ENCODE measurements at regions not wholly inside any gene's neighbourhood (a gene's known extent, or its start where the extent isn't known, plus 50 kb on each side); places are given as distances from the start of the nearest gene placed in this dataset.
"Not testable (repeated sequence)": the region's sequence is repeated elsewhere in the genome, so short reads cannot be mapped to it uniquely, and the experiment has no call there.

DNA sequence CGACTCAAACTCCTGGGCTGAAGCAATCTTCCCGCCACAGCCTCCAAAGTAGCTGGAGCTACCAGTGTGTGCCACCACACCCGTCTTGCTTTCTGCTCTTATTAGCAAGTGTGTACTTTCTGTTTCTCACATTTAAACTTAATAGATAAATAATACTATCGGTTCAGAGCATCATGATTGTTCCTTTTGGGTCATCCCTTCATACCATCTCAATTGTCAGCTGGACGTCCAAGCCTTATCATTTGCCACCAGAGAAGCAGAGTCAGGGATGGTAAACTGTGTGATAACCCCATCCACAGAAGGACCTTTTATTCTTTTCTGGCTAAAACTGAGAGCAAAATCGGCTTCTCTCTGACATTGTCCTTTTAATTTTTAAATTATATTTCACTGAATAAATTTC is 279.8 kb upstream of the GOT2 start:
- Histone ChIP-seq H3K4me1 (no peaks in the 10 kb centered on the region), H3K27me3 (no peaks in the 10 kb centered on the region), H3K36me3 (no peaks in the 10 kb centered on the region), H3K27ac (replicated peaks in 1 of 4) (no peak overlapping the region), H3K9me3 (peaks cover 0 to 9% (median 4%) of the 10 kb centered on the region in 4 donors), H3K4me3 (no peak overlapping the region)
- DNase-seq (ENCODE audit: extremely low spot score), result no peak
- WGBS, result 77% methylated on average over 6 of the region's 6 CpGs
- intact Hi-C loops (cut with DNase I), result no loop called here
- TF ChIP-seq, protein P1, sequence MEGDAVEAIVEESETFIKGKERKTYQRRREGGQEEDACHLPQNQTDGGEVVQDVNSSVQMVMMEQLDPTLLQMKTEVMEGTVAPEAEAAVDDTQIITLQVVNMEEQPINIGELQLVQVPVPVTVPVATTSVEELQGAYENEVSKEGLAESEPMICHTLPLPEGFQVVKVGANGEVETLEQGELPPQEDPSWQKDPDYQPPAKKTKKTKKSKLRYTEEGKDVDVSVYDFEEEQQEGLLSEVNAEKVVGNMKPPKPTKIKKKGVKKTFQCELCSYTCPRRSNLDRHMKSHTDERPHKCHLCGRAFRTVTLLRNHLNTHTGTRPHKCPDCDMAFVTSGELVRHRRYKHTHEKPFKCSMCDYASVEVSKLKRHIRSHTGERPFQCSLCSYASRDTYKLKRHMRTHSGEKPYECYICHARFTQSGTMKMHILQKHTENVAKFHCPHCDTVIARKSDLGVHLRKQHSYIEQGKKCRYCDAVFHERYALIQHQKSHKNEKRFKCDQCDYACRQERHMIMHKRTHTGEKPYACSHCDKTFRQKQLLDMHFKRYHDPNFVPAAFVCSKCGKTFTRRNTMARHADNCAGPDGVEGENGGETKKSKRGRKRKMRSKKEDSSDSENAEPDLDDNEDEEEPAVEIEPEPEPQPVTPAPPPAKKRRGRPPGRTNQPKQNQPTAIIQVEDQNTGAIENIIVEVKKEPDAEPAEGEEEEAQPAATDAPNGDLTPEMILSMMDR (IDR thresholded peaks at IDR 0.05), result no peak
- TF ChIP-seq POLR2A (IDR thresholded peaks at IDR 0.05; ENCODE audit: low read depth) (no peak), EP300 (IDR thresholded peaks at IDR 0.05) (no peak), POLR2AphosphoS5 (IDR thresholded peaks at IDR 0.05) (no peak)

DNA sequence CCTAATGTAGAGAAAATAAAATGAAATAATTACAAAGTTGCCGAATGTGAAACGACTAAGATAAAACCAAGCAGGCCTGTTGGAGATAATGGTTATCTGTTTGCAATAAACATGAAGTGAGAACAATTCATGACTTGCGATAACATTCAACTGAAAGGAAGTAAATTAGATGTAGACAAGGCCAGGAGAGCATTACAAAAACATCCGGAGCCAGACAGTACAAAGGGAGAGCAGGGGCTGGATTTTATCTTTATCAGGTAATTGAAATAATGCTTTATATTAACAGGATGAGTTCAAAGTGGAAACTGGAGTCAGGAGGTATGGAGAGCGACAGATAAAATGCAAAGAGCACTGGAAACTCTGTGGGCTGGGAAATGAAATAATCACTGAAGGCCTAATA is 265.6 kb upstream of the GOT2 start:
- Histone ChIP-seq H3K27me3 (no peaks in the 10 kb centered on the region), H3K27ac (replicated peaks in 1 of 4) (no peak overlapping the region), H3K36me3 (no peaks in the 10 kb centered on the region), H3K4me1 (no peaks in the 10 kb centered on the region), H3K9me3 (no peaks in the 10 kb centered on the region), H3K4me3 (no peak overlapping the region)
- TF ChIP-seq, protein P1 (IDR thresholded peaks at IDR 0.05), result no peak
- TF ChIP-seq POLR2A (IDR thresholded peaks at IDR 0.05; ENCODE audit: low read depth) (no peak), POLR2AphosphoS5 (IDR thresholded peaks at IDR 0.05) (no peak), EP300 (IDR thresholded peaks at IDR 0.05) (no peak)
- 63% methylated on average over 5 of the region's 5 CpGs for WGBS
- intact Hi-C loops (cut with DNase I), result no loop called here
- DNase-seq (ENCODE audit: extremely low spot score), result no peak

- intact Hi-C loops (cut with DNase I), result not testable (repeated sequence)
Observed at GRCh38 chr16:58992755-58993154, 258.6 kb upstream of the GOT2 start.

DNA sequence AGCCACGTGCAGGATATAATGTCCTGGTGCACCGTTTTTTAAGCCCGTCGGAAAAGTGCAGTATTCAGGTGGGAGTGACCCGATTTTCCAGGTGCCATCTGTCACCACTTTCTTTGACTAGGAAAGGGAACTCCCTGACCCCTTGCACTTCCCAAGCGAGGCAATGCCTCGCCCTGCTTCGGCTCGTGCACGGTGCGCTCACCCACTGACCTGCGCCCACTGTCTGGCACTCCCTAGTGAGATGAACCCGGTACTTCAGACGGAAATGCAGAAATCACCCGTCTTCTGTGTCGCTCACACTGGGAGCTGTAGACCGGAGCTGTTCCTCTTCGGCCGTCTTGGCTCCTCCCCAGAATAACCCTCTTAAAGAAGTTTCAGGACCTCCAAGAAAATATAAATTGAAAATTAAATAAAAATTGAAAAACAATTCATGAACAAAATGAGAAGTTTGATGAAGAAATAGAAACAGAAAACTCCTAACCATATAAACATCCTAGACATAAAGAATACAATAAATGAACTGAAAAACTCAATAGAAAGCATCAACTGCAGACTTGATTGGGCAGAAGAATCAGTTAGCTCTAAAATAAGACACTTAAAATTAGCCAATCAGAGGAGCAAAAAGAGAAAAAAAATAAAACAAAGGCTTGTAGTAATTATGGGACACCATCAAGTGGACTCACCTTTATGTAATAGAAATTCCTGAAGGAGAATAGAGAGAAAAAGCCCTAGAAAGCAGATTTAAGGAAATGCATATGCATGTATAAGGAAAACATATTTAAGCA is 249.3 kb upstream of the GOT2 start:
- H3K27me3 ChIP-seq; H3K27ac ChIP-seq (replicated peaks in 1 of 4); H3K36me3 ChIP-seq; intact Hi-C loops (cut with DNase I); DNase-seq (ENCODE audit: extremely low spot score); H3K4me1 ChIP-seq; H3K4me3 ChIP-seq: not testable (repeated sequence)
- WGBS, result 92% methylated on average over 19 of the region's 19 CpGs
- H3K9me3 ChIP-seq, result peaks cover 0 to 39% (median 15%) of the 10 kb centered on the region in 4 donors

More at GRCh38 chr16:58992755-58993154, 258.6 kb upstream of the GOT2 start:
- H3K4me1 ChIP-seq; DNase-seq (ENCODE audit: extremely low spot score); H3K36me3 ChIP-seq; H3K27me3 ChIP-seq; H3K4me3 ChIP-seq; H3K27ac ChIP-seq (replicated peaks in 1 of 4): not testable (repeated sequence)
- WGBS, result 68% methylated on average over 5 of the region's 8 CpGs
- H3K9me3 ChIP-seq, result peaks cover 0 to 27% (median 14%) of the 10 kb centered on the region in 4 donors

GRCh38 chr16:58970775-58971174 is 236.7 kb upstream of the GOT2 start:
- Histone ChIP-seq H3K9me3 (no peaks in the 10 kb centered on the region), H3K4me1 (no peaks in the 10 kb centered on the region), H3K27ac (replicated peaks in 1 of 4) (no peak overlapping the region), H3K27me3 (no peaks in the 10 kb centered on the region), H3K4me3 (no peak overlapping the region), H3K36me3 (no peaks in the 10 kb centered on the region)
- TF ChIP-seq POLR2AphosphoS5 (IDR thresholded peaks at IDR 0.05) (no peak), POLR2A (IDR thresholded peaks at IDR 0.05; ENCODE audit: low read depth) (no peak), EP300 (IDR thresholded peaks at IDR 0.05) (no peak)
- TF ChIP-seq, protein P1 (IDR thresholded peaks at IDR 0.05), result no peak
- no peak for DNase-seq (ENCODE audit: extremely low spot score)
- WGBS, result 83% methylated on average over 1 of the region's 1 CpG
- intact Hi-C loops (cut with DNase I), result no loop called here

DNA sequence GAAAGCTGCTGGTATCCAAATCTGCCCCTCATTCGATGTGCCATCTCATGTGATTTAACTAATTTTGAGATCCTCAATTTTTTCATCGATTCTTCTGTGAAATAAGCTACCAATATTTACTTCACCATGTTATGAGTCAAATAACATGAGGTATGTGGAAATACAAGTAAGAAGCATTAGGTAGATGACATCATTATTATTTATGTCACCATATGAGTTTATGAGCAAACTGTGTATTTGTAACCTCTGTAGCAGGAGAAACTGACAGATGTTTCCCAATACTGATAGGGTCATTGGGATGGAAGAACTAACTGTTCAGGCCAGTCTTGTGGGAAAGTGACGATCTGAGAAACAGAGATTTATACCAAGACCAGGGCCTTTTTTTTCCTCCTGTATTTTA is 229.4 kb upstream of the GOT2 start:
- no peak overlapping the region for H3K4me3 ChIP-seq
- WGBS, result 89% methylated on average over 3 of the region's 3 CpGs
- no peak for DNase-seq (ENCODE audit: extremely low spot score)

More for the DNA sequence above, 229.4 kb upstream of the GOT2 start:
- TF ChIP-seq POLR2A (IDR thresholded peaks at IDR 0.05; ENCODE audit: low read depth), result no peak
- TF ChIP-seq EP300 (IDR thresholded peaks at IDR 0.05), result no peak
- TF ChIP-seq, protein P1 (IDR thresholded peaks at IDR 0.05), result no peak
- no peak for TF ChIP-seq POLR2AphosphoS5 (IDR thresholded peaks at IDR 0.05)
- intact Hi-C loops (cut with DNase I), result no loop called here
- no peaks in the 10 kb centered on the region for H3K4me1 ChIP-seq
- H3K27ac ChIP-seq (replicated peaks in 1 of 4), result no peak overlapping the region
- H3K9me3 ChIP-seq, result no peaks in the 10 kb centered on the region
- no peaks in the 10 kb centered on the region for H3K27me3 ChIP-seq
- H3K36me3 ChIP-seq, result no peaks in the 10 kb centered on the region
